ENCODE measurements at regions not wholly inside any gene's neighbourhood (a gene's known extent, or its start where the extent isn't known, plus 50 kb on each side); places are given as distances from the start of the nearest gene placed in this dataset.

GRCh38 chr5:93076566-93076965, 504.5 kb downstream of the NR2F1-AS1 start:
- H3K9me3 Mint-ChIP-seq, result peaks cover 0 to 5% (median 0%) of the 10 kb centered on the region in 7 donors
- H3K27me3 Mint-ChIP-seq, result no peaks in the 10 kb centered on the region
- H3K27ac Mint-ChIP-seq, result no peak overlapping the region
- Histone ChIP-seq H3K27ac (ENCODE audit: insufficient read depth, low read length, poor library complexity, severe bottlenecking) (no peak overlapping the region), H3K27me3 (ENCODE audit: control insufficient read depth, insufficient read depth, low read length) (no peaks in the 10 kb centered on the region), H3K4me1 (ENCODE audit: control insufficient read depth, insufficient read depth, low read length, poor library complexity, severe bottlenecking) (no peaks in the 10 kb centered on the region), H3K9me3 (ENCODE audit: control insufficient read depth in 2 of 2, low read length in 2 of 2) (no peaks in the 10 kb centered on the region), H3K4me3 (ENCODE audit: low read depth, low read length) (no peak overlapping the region), H3K36me3 (ENCODE audit: control insufficient read depth, insufficient read depth, low read length) (no peaks in the 10 kb centered on the region)
- no peak for ATAC-seq (ENCODE audit: low read depth in 2 of 2)
- no peaks in the 10 kb centered on the region for H3K4me1 Mint-ChIP-seq
- H3K36me3 Mint-ChIP-seq, result no peaks in the 10 kb centered on the region
- no peak for DNase-seq
- no peak overlapping the region for H3K4me3 Mint-ChIP-seq

DNA sequence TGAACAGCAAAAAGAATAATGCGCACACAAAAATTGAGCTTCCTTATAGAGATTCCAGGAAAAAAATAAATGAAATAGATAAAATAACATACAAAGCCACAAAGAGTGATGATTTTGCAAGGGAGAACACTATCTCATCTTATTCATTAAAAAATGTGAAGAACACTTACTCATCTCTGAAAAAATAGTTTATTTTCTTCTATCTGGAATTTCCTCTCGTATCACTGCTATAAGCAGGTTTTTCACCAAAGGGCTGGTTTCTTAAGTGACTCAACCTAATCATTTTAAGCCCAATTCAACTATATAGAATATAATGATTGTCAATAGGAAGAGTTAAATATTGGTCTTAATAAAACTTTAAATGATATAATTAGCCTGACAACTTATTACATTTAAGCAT, 504.9 kb downstream of the NR2F1-AS1 start:
- no peaks in the 10 kb centered on the region for H3K36me3 ChIP-seq (ENCODE audit: control insufficient read depth, insufficient read depth, low read length)
- no peak overlapping the region for H3K4me3 ChIP-seq (ENCODE audit: low read depth, low read length)
- no peaks in the 10 kb centered on the region for H3K9me3 ChIP-seq (ENCODE audit: control insufficient read depth in 2 of 2, low read length in 2 of 2)
- Mint-ChIP-seq H3K27me3 (no peaks in the 10 kb centered on the region), H3K27ac (no peak overlapping the region), H3K9me3 (peaks cover 0 to 5% (median 0%) of the 10 kb centered on the region in 7 donors), H3K4me3 (no peak overlapping the region), H3K4me1 (no peaks in the 10 kb centered on the region), H3K36me3 (no peaks in the 10 kb centered on the region)
- H3K4me1 ChIP-seq (ENCODE audit: control insufficient read depth, insufficient read depth, low read length, poor library complexity, severe bottlenecking), result no peaks in the 10 kb centered on the region
- no peaks in the 10 kb centered on the region for H3K27me3 ChIP-seq (ENCODE audit: control insufficient read depth, insufficient read depth, low read length)
- DNase-seq (no peak), ATAC-seq (ENCODE audit: low read depth in 2 of 2) (no peak)
- H3K27ac ChIP-seq (ENCODE audit: insufficient read depth, low read length, poor library complexity, severe bottlenecking), result no peak overlapping the region

DNA sequence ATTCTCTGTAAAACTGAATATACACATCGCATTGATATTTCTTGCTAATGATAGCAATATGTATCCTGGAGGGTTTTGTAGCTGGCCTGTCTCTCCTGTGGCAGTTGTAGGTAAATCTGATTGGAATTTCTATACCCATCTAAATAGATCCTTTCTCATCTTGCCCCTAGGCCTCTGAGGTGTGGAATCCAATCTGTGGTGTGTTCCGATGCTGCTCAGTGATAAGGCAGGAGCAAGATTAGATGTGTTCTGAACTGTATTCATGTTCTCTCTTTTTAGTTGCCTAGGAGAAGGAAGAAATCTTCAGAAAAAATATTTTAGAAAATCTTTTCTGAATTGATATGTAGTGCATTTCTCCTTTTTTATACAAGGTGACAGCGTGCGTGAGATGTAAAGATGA, 507.5 kb downstream of the NR2F1-AS1 start:
- Mint-ChIP-seq H3K36me3 (no peaks in the 10 kb centered on the region), H3K4me1 (no peaks in the 10 kb centered on the region), H3K27me3 (no peaks in the 10 kb centered on the region), H3K4me3 (no peak overlapping the region), H3K9me3 (peaks cover 0 to 5% (median 0%) of the 10 kb centered on the region in 7 donors), H3K27ac (no peak overlapping the region)
- no peaks in the 10 kb centered on the region for H3K36me3 ChIP-seq (ENCODE audit: control insufficient read depth, insufficient read depth, low read length)
- H3K27me3 ChIP-seq (ENCODE audit: control insufficient read depth, insufficient read depth, low read length), result no peaks in the 10 kb centered on the region
- ATAC-seq (ENCODE audit: low read depth in 2 of 2) (no peak), DNase-seq (no peak)
- no peak overlapping the region for H3K27ac ChIP-seq (ENCODE audit: insufficient read depth, low read length, poor library complexity, severe bottlenecking)
- no peaks in the 10 kb centered on the region for H3K4me1 ChIP-seq (ENCODE audit: control insufficient read depth, insufficient read depth, low read length, poor library complexity, severe bottlenecking)
- no peak overlapping the region for H3K4me3 ChIP-seq (ENCODE audit: low read depth, low read length)
- no peaks in the 10 kb centered on the region for H3K9me3 ChIP-seq (ENCODE audit: control insufficient read depth in 2 of 2, low read length in 2 of 2)

- no peaks in the 10 kb centered on the region for H3K27me3 Mint-ChIP-seq
- Histone ChIP-seq H3K27me3 (ENCODE audit: control insufficient read depth, insufficient read depth, low read length) (no peaks in the 10 kb centered on the region), H3K27ac (ENCODE audit: insufficient read depth, low read length, poor library complexity, severe bottlenecking) (no peak overlapping the region), H3K4me1 (ENCODE audit: control insufficient read depth, insufficient read depth, low read length, poor library complexity, severe bottlenecking) (no peaks in the 10 kb centered on the region), H3K9me3 (ENCODE audit: control insufficient read depth in 2 of 2, low read length in 2 of 2) (no peaks in the 10 kb centered on the region), H3K36me3 (ENCODE audit: control insufficient read depth, insufficient read depth, low read length) (no peaks in the 10 kb centered on the region), H3K4me3 (ENCODE audit: low read depth, low read length) (no peak overlapping the region)
- peaks cover 0 to 5% (median 0%) of the 10 kb centered on the region in 7 donors for H3K9me3 Mint-ChIP-seq
- H3K27ac Mint-ChIP-seq, result no peak overlapping the region
- DNase-seq (no peak), ATAC-seq (ENCODE audit: low read depth in 2 of 2) (no peak)
- no peak overlapping the region for H3K4me3 Mint-ChIP-seq
- H3K4me1 Mint-ChIP-seq, result no peaks in the 10 kb centered on the region
- H3K36me3 Mint-ChIP-seq, result no peaks in the 10 kb centered on the region
These were observed 508.1 kb downstream of the NR2F1-AS1 start for GRCh38 chr5:93072831-93073459.

DNA sequence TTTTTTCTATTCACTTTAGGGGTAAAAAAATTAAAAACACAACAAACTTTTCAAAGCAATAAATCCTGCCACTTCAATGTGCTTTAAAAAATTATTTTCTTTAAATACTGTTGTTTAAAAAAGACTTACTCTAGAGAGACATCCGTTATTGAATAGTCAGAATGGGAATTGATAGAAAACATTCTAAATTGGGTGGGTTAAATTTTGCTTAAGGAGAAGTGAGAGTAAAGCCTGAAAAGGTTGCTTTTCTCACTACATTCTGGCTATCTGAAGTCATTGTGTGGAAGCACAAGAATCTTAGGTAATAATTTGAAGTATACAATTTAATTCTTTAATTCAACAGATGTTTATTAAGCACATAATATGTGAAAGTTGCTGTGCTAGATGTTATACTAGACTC, 509.3 kb downstream of the NR2F1-AS1 start:
- no peaks in the 10 kb centered on the region for H3K4me1 ChIP-seq (ENCODE audit: control insufficient read depth, insufficient read depth, low read length, poor library complexity, severe bottlenecking)
- no peaks in the 10 kb centered on the region for H3K9me3 ChIP-seq (ENCODE audit: control insufficient read depth in 2 of 2, low read length in 2 of 2)
- Mint-ChIP-seq H3K27me3 (no peaks in the 10 kb centered on the region), H3K4me3 (no peak overlapping the region), H3K4me1 (no peaks in the 10 kb centered on the region), H3K36me3 (no peaks in the 10 kb centered on the region), H3K9me3 (peaks cover 0 to 5% (median 0%) of the 10 kb centered on the region in 7 donors), H3K27ac (no peak overlapping the region)
- no peak overlapping the region for H3K4me3 ChIP-seq (ENCODE audit: low read depth, low read length)
- no peaks in the 10 kb centered on the region for H3K27me3 ChIP-seq (ENCODE audit: control insufficient read depth, insufficient read depth, low read length)
- ATAC-seq (ENCODE audit: low read depth in 2 of 2) (no peak), DNase-seq (no peak)
- H3K36me3 ChIP-seq (ENCODE audit: control insufficient read depth, insufficient read depth, low read length), result no peaks in the 10 kb centered on the region
- no peak overlapping the region for H3K27ac ChIP-seq (ENCODE audit: insufficient read depth, low read length, poor library complexity, severe bottlenecking)

- Histone ChIP-seq H3K9me3 (ENCODE audit: control insufficient read depth in 2 of 2, low read length in 2 of 2) (no peaks in the 10 kb centered on the region), H3K27me3 (ENCODE audit: control insufficient read depth, insufficient read depth, low read length) (no peaks in the 10 kb centered on the region), H3K27ac (ENCODE audit: insufficient read depth, low read length, poor library complexity, severe bottlenecking) (no peak overlapping the region), H3K4me1 (ENCODE audit: control insufficient read depth, insufficient read depth, low read length, poor library complexity, severe bottlenecking) (no peaks in the 10 kb centered on the region), H3K36me3 (ENCODE audit: control insufficient read depth, insufficient read depth, low read length) (no peaks in the 10 kb centered on the region), H3K4me3 (ENCODE audit: low read depth, low read length) (no peak overlapping the region)
- H3K4me3 Mint-ChIP-seq, result no peak overlapping the region
- H3K9me3 Mint-ChIP-seq, result peaks cover 0 to 5% (median 0%) of the 10 kb centered on the region in 7 donors
- H3K27ac Mint-ChIP-seq, result no peak overlapping the region
- no peaks in the 10 kb centered on the region for H3K4me1 Mint-ChIP-seq
- DNase-seq (no peak), ATAC-seq (ENCODE audit: low read depth in 2 of 2) (no peak)
- H3K36me3 Mint-ChIP-seq, result no peaks in the 10 kb centered on the region
- H3K27me3 Mint-ChIP-seq, result no peaks in the 10 kb centered on the region
These were observed 510.1 kb downstream of the NR2F1-AS1 start for GRCh38 chr5:93070938-93071337.

DNA sequence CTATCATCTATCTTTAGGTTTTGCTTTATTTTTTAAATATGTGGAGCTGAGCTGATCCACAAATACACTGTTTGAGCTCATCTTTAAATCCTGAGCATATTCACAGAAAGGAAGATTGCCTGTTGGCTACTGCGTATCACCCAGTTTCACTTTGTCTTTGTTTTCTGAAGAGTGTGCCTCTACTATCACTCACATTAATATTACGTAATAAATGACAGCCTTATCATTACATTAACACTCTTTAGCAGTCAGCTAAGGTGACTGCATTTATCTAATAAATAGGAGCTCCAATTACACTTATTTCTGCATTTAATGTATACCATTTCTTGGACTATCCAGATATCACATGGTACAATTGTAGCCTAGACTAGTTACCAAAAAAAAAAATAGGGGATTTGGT, 511.7 kb downstream of the NR2F1-AS1 start:
- no peak overlapping the region for H3K4me3 Mint-ChIP-seq
- Histone ChIP-seq H3K4me1 (ENCODE audit: control insufficient read depth, insufficient read depth, low read length, poor library complexity, severe bottlenecking) (no peaks in the 10 kb centered on the region), H3K27ac (ENCODE audit: insufficient read depth, low read length, poor library complexity, severe bottlenecking) (no peak overlapping the region), H3K27me3 (ENCODE audit: control insufficient read depth, insufficient read depth, low read length) (no peaks in the 10 kb centered on the region), H3K36me3 (ENCODE audit: control insufficient read depth, insufficient read depth, low read length) (no peaks in the 10 kb centered on the region), H3K9me3 (ENCODE audit: control insufficient read depth in 2 of 2, low read length in 2 of 2) (no peaks in the 10 kb centered on the region), H3K4me3 (ENCODE audit: low read depth, low read length) (no peak overlapping the region)
- ATAC-seq (ENCODE audit: low read depth in 2 of 2) (no peak), DNase-seq (no peak)
- no peaks in the 10 kb centered on the region for H3K4me1 Mint-ChIP-seq
- no peaks in the 10 kb centered on the region for H3K36me3 Mint-ChIP-seq
- H3K27ac Mint-ChIP-seq, result no peak overlapping the region
- H3K9me3 Mint-ChIP-seq, result peaks cover 0 to 5% (median 0%) of the 10 kb centered on the region in 7 donors
- no peaks in the 10 kb centered on the region for H3K27me3 Mint-ChIP-seq

GRCh38 chr5:93062548-93062947, 518.5 kb downstream of the NR2F1-AS1 start:
- Histone ChIP-seq H3K27me3 (ENCODE audit: control insufficient read depth, insufficient read depth, low read length) (no peaks in the 10 kb centered on the region), H3K36me3 (ENCODE audit: control insufficient read depth, insufficient read depth, low read length) (no peaks in the 10 kb centered on the region), H3K9me3 (ENCODE audit: control insufficient read depth in 2 of 2, low read length in 2 of 2) (no peaks in the 10 kb centered on the region), H3K27ac (ENCODE audit: insufficient read depth, low read length, poor library complexity, severe bottlenecking) (no peak overlapping the region), H3K4me3 (ENCODE audit: low read depth, low read length) (no peak overlapping the region), H3K4me1 (ENCODE audit: control insufficient read depth, insufficient read depth, low read length, poor library complexity, severe bottlenecking) (no peaks in the 10 kb centered on the region)
- DNase-seq (no peak), ATAC-seq (ENCODE audit: low read depth in 2 of 2) (no peak)
- Mint-ChIP-seq H3K27me3 (no peaks in the 10 kb centered on the region), H3K27ac (no peak overlapping the region), H3K4me1 (no peaks in the 10 kb centered on the region), H3K36me3 (no peaks in the 10 kb centered on the region), H3K4me3 (no peak overlapping the region), H3K9me3 (peaks cover 0 to 5% (median 1%) of the 10 kb centered on the region in 7 donors)

Data from CD4-positive, CD25-positive, alpha-beta regulatory T cell (primary cell).